Urinary bladder (tissue), 3 donors: ENCODE measurements at regions not wholly inside any gene's neighbourhood (a gene's known extent, or its start where the extent isn't known, plus 50 kb on each side); places are given as distances from the start of the nearest gene placed in this dataset.

Experiments used
- DNase-seq: peaks from one replicate; pipeline ENCODE4 v3.0.0-alpha.2; 2015; ENCODE audit errors: extremely low spot score
- H3K27ac ChIP-seq: one replicate; pipeline ENCODE4 v1.5.1; 2013; ENCODE audit warnings: low read depth, mild to moderate bottlenecking, moderate library complexity
- H3K36me3 ChIP-seq: one replicate; pipeline ENCODE4 v1.6.1; 2013; ENCODE audit warnings: mild to moderate bottlenecking, moderate library complexity; ENCODE audit not compliant: insufficient read depth
- H3K4me1 ChIP-seq: one replicate; pipeline ENCODE4 v1.6.1; 2013; ENCODE audit warnings: mild to moderate bottlenecking, moderate library complexity; ENCODE audit not compliant: insufficient read depth
- H3K4me3 ChIP-seq: one replicate; pipeline ENCODE4 v1.5.1; 2013; ENCODE audit warnings: low read depth, low read length
- WGBS: extraction: QIAGEN DNeasy Blood & Tissue Kit; methylation state at CpG from one replicate; pipeline ENCODE4 v1.1.7; 2013; 5-methylcytosine and 5-hydroxymethylcytosine counted together
- donor health status: healthy with polysubstance abuse.
- donor health status: healthy.

GRCh38 chr3:6177417-6177816 lies 683.5 kb upstream of the GRM7 start:
- Histone ChIP-seq H3K4me1 (no peaks in the 10 kb centered on the region), H3K27ac (no peak overlapping the region), H3K36me3 (no peaks in the 10 kb centered on the region), H3K4me3 (no peak overlapping the region)
- DNase-seq: no peak
- WGBS: 85% methylated on average over 1 of the region's 1 CpG

GRCh38 chr3:6179761-6180160 lies 681.2 kb upstream of the GRM7 start:
- 93% methylated on average over 3 of the region's 3 CpGs for WGBS
- no peaks in the 10 kb centered on the region for H3K36me3 ChIP-seq
- H3K4me1 ChIP-seq: no peaks in the 10 kb centered on the region
- no peak overlapping the region for H3K27ac ChIP-seq
- no peak overlapping the region for H3K4me3 ChIP-seq
- DNase-seq: no peak

GRCh38 chr3:6180171-6180570 lies 680.7 kb upstream of the GRM7 start:
- no peak overlapping the region for H3K4me3 ChIP-seq
- DNase-seq: no peak

GRCh38 chr3:6182476-6182875 lies 678.4 kb upstream of the GRM7 start:
- Histone ChIP-seq H3K4me3 (no peak overlapping the region), H3K36me3 (no peaks in the 10 kb centered on the region), H3K4me1 (no peaks in the 10 kb centered on the region), H3K27ac (no peak overlapping the region)
- no peak for DNase-seq
- WGBS: 59% methylated on average over 5 of the region's 5 CpGs

More at GRCh38 chr3:6180171-6180570, 680.7 kb upstream of the GRM7 start:
- no peak overlapping the region for H3K27ac ChIP-seq
- no peaks in the 10 kb centered on the region for H3K4me1 ChIP-seq
- no peaks in the 10 kb centered on the region for H3K36me3 ChIP-seq

GRCh38 chr3:6182909-6183308 lies 678.0 kb upstream of the GRM7 start:
- WGBS: 67% methylated on average over 2 of the region's 2 CpGs
- Histone ChIP-seq H3K4me3 (no peak overlapping the region), H3K4me1 (no peaks in the 10 kb centered on the region), H3K27ac (no peak overlapping the region), H3K36me3 (no peaks in the 10 kb centered on the region)
- no peak for DNase-seq

GRCh38 chr3:6189384-6189783 lies 671.5 kb upstream of the GRM7 start:
- no peaks in the 10 kb centered on the region for H3K4me1 ChIP-seq
- no peak for DNase-seq
- H3K27ac ChIP-seq: no peak overlapping the region
- WGBS: 97% methylated on average over 1 of the region's 1 CpG
- no peak overlapping the region for H3K4me3 ChIP-seq
- H3K36me3 ChIP-seq: no peaks in the 10 kb centered on the region

GRCh38 chr3:6204891-6205290 lies 656.0 kb upstream of the GRM7 start:
- Histone ChIP-seq H3K4me3 (no peak overlapping the region), H3K36me3 (no peaks in the 10 kb centered on the region), H3K4me1 (no peaks in the 10 kb centered on the region), H3K27ac (no peak overlapping the region)
- 73% methylated on average over 1 of the region's 1 CpG for WGBS
- no peak for DNase-seq

GRCh38 chr3:6216135-6217026 lies 644.5 kb upstream of the GRM7 start:
- Histone ChIP-seq H3K4me3 (no peak overlapping the region), H3K4me1 (no peaks in the 10 kb centered on the region), H3K27ac (no peak overlapping the region), H3K36me3 (no peaks in the 10 kb centered on the region)
- 58% methylated on average over 3 of the region's 3 CpGs for WGBS
- no peak for DNase-seq

GRCh38 chr3:6220447-6220846 lies 640.5 kb upstream of the GRM7 start:
- no peaks in the 10 kb centered on the region for H3K4me1 ChIP-seq
- H3K4me3 ChIP-seq: no peak overlapping the region
- DNase-seq: no peak
- WGBS: 71% methylated on average over 2 of the region's 2 CpGs
- H3K27ac ChIP-seq: no peak overlapping the region
- H3K36me3 ChIP-seq: no peaks in the 10 kb centered on the region

GRCh38 chr3:6222069-6222468 lies 638.8 kb upstream of the GRM7 start:
- 81% methylated on average over 1 of the region's 1 CpG for WGBS

GRCh38 chr3:6223572-6223971 lies 637.3 kb upstream of the GRM7 start:
- DNase-seq: no peak
- Histone ChIP-seq H3K4me3 (no peak overlapping the region), H3K27ac (no peak overlapping the region), H3K36me3 (no peaks in the 10 kb centered on the region), H3K4me1 (no peaks in the 10 kb centered on the region)
- WGBS: 70% methylated on average over 3 of the region's 3 CpGs

More at GRCh38 chr3:6222069-6222468, 638.8 kb upstream of the GRM7 start:
- Histone ChIP-seq H3K4me1 (no peaks in the 10 kb centered on the region), H3K36me3 (no peaks in the 10 kb centered on the region), H3K4me3 (no peak overlapping the region), H3K27ac (no peak overlapping the region)
- no peak for DNase-seq

GRCh38 chr3:6228958-6229683 lies 631.8 kb upstream of the GRM7 start:
- 84% methylated on average over 4 of the region's 4 CpGs for WGBS
- no peak overlapping the region for H3K27ac ChIP-seq
- no peaks in the 10 kb centered on the region for H3K4me1 ChIP-seq
- H3K36me3 ChIP-seq: no peaks in the 10 kb centered on the region
- DNase-seq: no peak
- H3K4me3 ChIP-seq: no peak overlapping the region

- Histone ChIP-seq H3K4me3 (no peak overlapping the region), H3K36me3 (no peaks in the 10 kb centered on the region), H3K27ac (no peak overlapping the region), H3K4me1 (no peaks in the 10 kb centered on the region)
- 93% methylated on average over 6 of the region's 6 CpGs for WGBS
- no peak for DNase-seq
These were observed 631.0 kb upstream of the GRM7 start for GRCh38 chr3:6229778-6230410.

GRCh38 chr3:6242104-6242503 lies 618.8 kb upstream of the GRM7 start:
- no peak overlapping the region for H3K27ac ChIP-seq
- 69% methylated on average over 4 of the region's 4 CpGs for WGBS
- no peaks in the 10 kb centered on the region for H3K36me3 ChIP-seq
- DNase-seq: no peak
- no peaks in the 10 kb centered on the region for H3K4me1 ChIP-seq
- no peak overlapping the region for H3K4me3 ChIP-seq
